ENCODE measurements at regions not wholly inside any gene's neighbourhood (a gene's known extent, or its start where the extent isn't known, plus 50 kb on each side); places are given as distances from the start of the nearest gene placed in this dataset.

DNA sequence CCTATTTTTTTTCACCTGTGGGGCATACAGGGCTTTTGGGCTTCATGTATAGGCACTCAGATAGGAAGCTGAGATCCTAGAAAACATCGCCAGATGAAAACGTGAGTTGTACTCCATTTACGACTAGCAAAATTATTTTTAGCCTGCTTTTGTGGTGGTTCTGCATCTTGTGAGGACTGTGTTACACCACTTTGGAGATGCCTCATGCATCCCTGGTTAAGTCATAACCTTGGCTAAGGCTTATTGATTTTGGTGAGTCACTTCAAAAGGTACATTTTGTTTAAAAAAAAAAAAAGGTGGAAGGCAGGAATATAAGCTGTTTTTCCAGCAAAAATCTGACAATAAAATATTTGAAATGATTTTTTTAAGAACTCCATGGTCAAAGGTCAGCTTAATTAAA is 101.8 kb upstream of the OLFM3 start:
- TF ChIP-seq, protein P1, sequence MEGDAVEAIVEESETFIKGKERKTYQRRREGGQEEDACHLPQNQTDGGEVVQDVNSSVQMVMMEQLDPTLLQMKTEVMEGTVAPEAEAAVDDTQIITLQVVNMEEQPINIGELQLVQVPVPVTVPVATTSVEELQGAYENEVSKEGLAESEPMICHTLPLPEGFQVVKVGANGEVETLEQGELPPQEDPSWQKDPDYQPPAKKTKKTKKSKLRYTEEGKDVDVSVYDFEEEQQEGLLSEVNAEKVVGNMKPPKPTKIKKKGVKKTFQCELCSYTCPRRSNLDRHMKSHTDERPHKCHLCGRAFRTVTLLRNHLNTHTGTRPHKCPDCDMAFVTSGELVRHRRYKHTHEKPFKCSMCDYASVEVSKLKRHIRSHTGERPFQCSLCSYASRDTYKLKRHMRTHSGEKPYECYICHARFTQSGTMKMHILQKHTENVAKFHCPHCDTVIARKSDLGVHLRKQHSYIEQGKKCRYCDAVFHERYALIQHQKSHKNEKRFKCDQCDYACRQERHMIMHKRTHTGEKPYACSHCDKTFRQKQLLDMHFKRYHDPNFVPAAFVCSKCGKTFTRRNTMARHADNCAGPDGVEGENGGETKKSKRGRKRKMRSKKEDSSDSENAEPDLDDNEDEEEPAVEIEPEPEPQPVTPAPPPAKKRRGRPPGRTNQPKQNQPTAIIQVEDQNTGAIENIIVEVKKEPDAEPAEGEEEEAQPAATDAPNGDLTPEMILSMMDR (conservative IDR thresholded peaks at IDR 0.05) = no peak
- no peak overlapping the region for H3K27ac ChIP-seq

DNA sequence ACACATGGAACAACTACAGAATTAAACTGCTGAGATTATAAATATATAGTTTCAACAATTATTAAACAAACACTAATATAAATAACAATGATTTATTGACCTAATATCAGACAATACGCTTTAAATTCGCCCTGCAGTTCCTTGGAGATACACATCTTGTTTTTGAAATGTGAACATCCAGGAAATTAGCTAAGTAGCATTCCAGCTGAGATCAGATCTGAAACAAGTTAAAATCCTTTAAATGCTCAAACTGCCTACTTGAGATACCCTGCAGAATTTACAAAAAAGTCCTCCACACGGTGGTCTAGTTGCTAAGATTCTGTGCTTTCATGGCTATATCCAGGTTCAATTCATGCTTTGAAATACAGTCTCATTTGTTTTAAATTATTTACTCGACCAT is 101.4 kb upstream of the OLFM3 start:
- TF ChIP-seq, protein P1 (conservative IDR thresholded peaks at IDR 0.05) = no peak
- no peak overlapping the region for H3K27ac ChIP-seq

DNA sequence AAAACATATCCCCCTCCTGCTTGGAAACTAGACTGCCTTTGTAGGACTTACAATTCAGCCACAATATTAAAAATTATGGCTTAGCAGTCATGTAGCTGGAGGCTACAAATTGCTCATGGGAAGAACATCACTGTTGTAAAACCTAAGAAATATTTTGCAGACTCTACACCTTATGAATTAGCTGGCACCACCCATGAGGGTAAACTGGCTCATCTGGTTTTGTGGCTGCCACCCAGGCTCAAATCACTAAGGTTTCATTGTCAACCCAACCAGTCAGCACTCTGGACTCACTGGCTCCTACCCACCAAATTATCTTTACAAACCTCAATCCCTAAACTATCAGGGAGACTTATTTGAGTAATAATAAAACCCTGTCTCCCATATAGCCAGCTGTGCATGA is 100.7 kb upstream of the OLFM3 start:
- H3K27ac ChIP-seq = no peak overlapping the region
- TF ChIP-seq, protein P1 (conservative IDR thresholded peaks at IDR 0.05) = no peak

DNA sequence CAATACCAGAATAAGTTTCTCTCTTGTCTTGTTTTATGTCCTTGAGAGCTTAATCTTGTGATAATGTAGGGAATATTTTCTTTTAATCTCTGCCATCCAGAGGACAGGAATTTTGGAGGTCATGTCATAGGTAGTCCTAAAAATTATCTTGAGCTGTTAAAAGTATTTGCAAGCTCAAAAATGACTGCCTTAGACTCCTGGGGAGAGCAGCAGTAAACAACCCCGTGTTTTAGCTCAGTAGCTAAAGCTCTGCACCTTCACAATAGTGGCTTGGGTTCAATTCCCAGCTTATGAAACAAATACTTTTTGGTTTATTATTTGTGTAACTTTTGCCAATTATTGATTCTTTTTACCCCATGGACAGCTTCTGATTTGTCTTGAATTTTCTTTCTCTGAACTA is 99.4 kb upstream of the OLFM3 start:
- TF ChIP-seq, protein P1 (conservative IDR thresholded peaks at IDR 0.05) = no peak
- H3K27ac ChIP-seq = no peak overlapping the region

DNA sequence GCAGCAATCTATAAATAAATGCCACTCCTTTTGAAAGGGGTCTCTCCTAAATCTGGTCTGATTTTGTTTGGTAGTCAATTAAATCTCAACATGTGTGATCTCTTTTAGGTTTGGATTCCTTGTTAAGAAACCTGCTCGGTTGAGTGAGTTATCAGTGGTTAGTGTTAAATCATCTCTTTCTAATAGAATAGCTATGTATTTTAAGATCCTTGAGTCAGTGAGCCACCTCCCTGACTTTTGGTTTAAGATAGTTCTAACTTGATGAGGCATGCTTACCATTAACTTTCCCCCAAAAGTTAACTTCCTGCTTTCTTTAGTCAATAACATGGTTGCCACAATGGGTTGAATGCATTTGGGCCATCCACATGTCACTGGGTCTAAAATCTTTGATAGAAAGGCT is 93.1 kb upstream of the OLFM3 start:
- TF ChIP-seq, protein P1 (conservative IDR thresholded peaks at IDR 0.05) = no peak
- no peak overlapping the region for H3K27ac ChIP-seq

DNA sequence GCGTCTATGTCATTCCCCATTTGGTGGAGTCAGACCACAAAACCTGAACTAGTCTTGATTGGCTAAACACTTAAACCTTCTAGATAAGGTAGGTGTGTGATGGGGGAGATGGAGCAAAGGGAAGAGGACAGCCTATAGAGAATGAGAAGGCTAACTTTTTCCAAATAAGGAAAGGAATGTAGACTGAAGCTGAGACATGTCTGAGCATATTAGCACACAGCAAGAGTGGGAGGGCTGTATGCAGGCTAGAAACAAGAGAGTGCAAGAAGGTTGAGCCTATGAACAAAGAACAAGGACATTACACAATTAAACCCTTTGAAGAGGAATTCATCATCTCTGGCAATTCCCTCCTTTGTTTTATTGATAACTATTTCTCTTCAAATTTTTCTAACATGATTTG is 89.2 kb upstream of the OLFM3 start:
- no peak overlapping the region for H3K27ac ChIP-seq
- TF ChIP-seq, protein P1 (conservative IDR thresholded peaks at IDR 0.05) = no peak

DNA sequence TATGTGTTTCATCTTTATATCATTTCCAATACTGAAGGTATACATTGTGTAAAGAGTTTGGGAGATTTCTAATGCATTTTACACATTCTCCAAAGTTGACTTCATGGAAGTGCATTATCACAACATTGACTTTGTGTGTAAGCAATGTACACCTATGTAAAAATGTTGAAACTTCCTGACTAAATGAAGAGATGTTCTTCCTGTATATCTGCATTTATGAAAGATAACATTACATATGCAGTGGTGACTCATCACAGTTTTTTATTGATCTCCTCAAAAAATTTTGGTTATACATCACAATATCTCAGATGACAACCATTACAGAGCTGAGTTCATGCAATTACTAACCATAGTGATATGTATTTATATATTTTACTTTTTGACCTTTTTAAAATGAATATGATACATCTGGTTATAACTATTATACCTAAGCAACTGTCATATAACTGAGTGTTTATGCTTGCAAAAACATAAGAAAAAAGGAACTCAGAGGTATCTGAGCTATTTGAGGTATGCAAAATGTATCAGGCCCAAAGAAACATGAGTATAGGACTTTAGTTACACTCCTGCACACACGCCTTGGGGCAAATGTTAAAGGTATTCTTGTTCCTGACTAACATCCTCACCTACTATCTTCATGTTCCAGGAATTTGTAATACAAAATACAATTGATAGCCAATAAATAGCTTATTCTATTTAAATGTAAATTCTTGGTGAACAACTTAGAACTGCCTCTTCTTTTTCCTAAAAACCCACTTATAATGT is 88.2 kb upstream of the OLFM3 start:
- H3K27ac ChIP-seq = no peak overlapping the region
- TF ChIP-seq, protein P1 (conservative IDR thresholded peaks at IDR 0.05) = no peak
